IPS DF 4.7 (cell line): ENCODE measurements at regions not wholly inside any gene's neighbourhood (a gene's known extent, or its start where the extent isn't known, plus 50 kb on each side); places are given as distances from the start of the nearest gene placed in this dataset.
A peak's percentile ranks its signal among the peaks of the same experiment; 100 is the strongest.
"Not testable (repeated sequence)": the region's sequence is repeated elsewhere in the genome, so short reads cannot be mapped to it uniquely, and the experiment has no call there.

Experiments
- DNase-seq: peaks from one replicate; pipeline ENCODE4 v3.0.0-alpha.2; 2013; ENCODE audit warnings: low spot score; ENCODE audit errors: extremely low read depth

- no peak for DNase-seq
Measured at GRCh38 chr1:14377386-14377785, 221.1 kb upstream of the KAZN start.

DNA sequence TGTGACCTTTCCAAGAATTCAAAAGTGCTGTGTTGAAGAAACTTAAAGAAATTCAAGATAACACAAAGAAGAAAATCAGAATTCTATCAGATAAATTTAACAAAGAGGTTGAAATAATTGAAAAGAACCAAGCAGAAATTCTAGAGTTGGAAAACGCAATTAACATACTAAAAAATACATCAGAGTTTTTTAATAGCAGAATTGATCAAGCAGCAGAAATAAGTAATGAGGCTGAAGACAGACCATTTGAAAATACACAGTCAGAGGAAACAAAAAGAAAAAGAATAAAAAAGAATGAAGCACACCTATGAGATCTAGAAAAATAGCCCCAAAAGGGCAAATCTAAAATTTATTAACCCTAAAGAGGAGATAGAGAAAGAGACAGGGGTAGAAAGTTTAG, 218.1 kb upstream of the KAZN start:
- DNase-seq, result no peak

DNA sequence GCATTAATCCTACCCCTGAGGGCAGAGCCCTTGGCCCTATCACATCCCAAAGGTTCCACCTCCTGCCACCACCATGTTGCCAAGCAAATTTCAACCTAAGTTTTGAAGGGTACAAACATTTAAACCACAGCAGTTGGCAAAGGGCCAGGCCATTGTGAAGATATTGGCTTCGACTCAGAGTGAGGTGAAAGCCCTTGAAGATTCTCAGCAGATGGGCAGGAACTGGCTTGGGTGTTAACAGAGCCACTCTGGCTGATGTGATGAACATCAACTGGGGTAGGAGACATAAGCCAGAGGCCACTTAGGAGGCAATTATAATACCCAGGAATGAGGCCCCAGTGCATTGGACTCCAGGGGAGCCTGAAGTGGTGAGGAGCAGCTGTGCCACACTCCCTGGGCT, 207.7 kb upstream of the KAZN start:
- no peak for DNase-seq

DNA sequence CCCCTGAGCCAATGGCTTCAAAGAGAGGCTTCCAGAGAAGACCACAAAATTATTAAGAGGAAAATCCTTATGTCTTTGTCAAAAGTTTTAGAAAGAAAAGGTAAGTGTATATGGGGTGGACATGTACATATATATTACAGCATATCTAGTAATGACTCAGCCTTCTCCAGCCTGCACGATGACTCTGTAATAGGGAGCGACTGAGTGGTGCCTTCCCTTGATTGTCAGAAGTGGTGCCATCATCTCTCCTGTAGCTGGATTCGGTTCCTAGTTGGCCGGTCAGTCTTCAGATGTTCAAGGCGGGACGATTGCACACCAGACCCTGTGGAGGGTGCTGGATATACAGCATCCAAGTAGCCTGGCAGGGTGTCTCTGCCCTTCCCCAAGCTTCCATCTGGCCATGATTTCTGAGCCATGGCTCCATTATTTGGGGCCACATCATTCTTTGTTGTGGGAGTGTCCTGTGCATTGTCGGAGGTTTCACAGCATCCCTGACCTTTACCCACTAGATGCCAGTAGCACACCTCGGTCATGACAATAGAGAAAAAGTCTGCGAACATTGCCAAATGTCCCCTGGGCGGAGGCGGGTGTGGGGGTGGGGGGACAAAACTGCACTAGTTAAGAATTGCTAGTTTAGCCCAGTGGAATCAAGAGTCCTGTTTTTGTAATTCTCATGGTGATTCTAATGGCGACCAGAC, 206.2 kb upstream of the KAZN start:
- no peak for DNase-seq

- DNase-seq, result no peak
Measured at GRCh38 chr1:14392859-14393365, 205.6 kb upstream of the KAZN start.

DNA sequence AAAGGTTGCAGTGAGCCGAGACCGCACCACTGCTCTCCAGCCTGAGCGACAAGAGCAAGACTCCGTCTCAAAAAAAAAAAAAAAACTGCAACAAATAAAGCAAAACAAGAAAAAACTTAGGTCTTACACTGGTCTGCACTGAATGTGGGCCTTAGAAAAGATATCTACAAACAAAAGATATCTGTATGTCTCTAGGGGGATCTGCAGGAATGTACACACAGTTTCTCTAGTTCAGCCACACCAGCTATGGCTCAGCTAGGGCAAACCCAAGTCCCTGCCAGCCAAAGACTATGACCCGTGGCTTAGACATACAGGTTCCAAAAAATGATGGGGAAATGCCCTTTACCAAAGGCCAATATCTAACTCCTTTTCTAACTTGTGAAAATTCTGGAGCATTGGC, 202.4 kb upstream of the KAZN start:
- no peak for DNase-seq

DNA sequence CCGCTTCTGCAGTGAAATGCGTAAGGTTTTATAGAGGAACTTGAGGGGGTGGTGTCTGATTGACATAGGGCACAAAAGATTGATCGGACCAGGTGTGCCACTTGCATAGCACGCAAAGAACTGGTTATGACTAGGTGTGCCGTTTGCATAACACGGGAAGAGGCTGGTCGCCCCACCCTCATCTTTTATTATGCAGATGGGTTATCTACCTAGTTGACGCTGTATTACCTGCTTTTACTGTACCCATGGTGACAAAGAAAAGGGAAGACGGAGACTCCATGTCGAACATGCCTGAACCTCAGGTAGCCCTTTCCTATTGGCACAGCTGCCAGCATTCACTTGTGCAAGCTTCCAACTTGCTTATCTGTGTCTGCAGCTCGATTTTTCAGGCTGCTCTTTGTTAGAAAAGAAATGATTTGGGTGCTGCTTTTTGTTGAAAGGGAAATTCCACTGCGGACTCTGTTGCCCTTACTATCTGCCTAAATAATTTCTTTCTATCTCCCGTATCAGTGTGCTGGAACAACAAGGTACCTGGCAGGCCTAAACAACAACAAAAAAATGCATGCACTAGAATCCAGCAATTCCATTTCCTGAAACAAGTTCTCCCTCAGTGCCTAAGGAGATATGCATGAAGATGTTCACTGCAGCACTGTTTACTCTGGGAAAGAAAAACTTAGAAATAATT, 194.4 kb upstream of the KAZN start:
- DNase-seq, result no peak

DNA sequence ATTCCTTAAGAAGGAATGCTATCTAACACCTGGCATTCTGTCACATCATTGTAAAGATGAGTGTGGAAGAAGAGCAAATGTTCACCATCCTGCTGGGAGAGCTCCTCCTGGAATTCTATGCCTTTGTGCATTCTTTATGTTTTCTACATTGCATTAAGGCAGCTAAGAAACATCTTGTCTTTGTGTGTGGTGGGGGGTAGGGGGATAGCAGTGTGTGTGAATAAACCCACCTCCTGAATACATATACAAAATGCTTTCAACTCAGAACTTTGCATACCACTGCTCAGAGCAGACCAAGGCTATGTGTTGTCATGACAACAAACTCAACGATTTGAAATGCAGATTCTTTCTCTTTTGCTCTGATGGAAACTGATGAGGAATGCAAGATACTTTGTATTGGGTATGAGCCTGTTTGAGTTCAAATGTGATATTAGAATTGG, 193.6 kb upstream of the KAZN start:
- DNase-seq, result no peak

DNA sequence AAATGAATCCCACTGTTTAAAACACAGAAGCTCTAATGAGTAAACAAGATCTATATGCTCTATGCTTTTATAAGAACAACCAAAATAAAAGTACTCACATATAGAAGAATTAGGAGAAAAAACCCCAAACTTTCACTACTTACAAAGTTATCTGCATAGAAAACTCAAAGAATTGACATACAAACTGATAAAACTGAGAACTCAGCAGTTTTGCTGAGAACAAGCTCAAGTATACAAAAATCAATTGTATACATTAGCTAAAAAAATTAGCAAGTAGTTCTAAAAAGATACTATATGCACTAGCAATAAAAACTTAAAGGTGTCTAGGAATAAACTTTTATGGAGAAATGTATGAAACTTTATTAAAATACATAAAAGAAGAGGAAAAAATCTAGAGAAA, 186.2 kb upstream of the KAZN start:
- DNase-seq, result no peak

DNA sequence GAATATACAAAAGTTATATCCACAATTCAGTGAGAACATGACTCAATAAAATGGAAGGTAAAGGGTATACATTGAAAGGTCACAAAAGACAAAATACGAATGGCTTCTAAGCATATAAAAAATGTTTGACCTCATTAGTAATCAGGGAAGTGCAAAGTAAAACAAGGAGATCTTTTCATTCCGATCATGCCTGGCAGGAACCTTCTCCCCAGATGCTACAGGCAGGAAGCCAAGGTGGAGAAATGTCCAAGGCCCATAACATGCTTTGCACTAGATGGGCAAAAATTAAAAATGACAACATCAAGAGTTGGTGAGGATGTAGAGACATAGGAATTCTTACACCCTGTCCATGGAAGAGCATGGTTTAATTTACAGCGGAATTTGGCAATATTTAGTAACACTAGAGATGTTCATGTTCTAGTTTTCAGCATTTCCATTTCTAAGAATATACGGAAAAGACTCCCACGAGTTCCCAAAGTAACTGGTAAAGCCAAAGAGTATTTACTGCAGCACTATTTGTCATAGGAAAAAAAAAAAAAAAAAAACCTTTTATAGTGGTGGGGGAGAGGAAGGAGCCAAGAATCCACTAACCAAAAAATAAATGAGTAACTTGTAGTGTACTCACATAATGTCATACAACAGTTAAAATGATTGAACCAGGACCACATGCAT, 184.5 kb upstream of the KAZN start:
- no peak for DNase-seq

DNA sequence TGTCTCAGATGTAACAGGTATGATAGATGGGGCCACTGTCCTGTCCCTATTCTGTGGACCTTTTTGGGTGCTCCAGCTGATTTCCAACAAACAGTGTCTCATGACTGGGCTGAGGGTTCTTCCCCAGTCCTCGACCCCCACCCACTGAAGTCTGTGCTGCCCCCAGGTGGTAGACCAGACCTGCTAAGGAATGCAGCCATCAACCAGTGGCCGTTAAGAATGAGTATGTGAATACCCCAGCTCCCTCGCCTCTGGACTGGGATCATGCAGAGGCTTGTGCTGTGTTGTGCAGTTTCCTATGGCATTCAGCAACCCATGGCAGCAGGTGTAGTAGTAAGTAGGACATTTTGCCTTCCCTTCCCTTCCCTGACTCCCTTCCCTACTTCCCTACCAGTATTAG, 183.1 kb upstream of the KAZN start:
- no peak for DNase-seq

GRCh38 chr1:14419778-14420218, 178.7 kb upstream of the KAZN start:
- DNase-seq, result not testable (repeated sequence)

DNA sequence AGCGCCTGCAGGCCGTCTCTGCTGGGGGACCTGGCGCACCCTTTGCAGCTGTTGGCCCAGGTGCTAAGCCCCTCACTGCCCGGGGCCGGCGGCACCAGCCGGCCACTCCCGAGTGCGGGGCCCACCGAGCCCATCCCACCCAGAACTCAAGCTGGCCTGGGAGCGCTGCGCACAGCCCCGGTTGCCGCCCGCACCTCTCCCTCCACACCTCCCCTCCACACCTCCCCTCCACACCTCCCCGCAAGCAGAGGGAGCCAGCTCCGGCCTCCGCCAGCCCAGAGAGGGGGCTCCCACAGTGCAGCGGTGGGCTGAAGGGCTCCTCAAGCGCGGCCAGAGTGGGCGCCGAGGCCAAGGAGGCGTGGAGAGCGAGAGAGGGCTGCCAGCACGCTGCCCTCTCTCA, 177.8 kb upstream of the KAZN start:
- DNase-seq, result no peak

DNA sequence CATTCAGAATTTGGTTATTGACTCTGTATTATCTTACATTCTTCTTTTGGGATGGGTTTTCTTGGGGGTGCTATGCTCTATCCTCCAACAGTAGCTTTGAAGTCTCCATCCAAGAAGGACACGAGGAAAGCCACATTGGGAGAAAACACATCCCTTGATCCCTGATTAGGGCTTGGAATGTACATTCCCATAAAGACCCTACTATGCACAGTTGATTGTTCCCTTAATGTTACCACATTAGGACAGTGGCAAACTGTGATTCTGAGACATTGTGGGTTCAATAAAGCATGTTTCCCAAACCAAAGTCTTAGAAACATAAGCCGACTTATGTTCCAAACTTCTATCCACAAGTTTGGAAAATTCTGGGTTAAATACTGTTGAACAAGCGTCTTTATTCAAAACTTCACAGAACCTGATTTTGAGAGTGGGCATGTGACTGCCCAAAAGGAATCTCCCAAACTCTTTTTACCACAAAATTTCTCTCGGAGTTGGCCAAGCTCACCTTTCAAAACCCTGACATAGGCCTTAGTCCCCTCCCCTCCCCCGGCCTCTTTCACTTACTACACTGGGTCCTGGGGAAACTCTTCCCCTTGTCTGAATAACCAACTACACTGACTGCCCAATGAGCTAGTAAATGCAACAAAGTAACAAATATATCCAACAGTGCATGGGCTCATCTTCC, 177.0 kb upstream of the KAZN start:
- no peak for DNase-seq

GRCh38 chr1:14421977-14422609, 176.4 kb upstream of the KAZN start:
- no peak for DNase-seq

- DNase-seq, result no peak
Measured at GRCh38 chr1:14424325-14425002, 174.0 kb upstream of the KAZN start.

- no peak for DNase-seq
Measured at GRCh38 chr1:14426854-14427253, 171.6 kb upstream of the KAZN start.

- DNase-seq, result no peak
Measured at GRCh38 chr1:14429577-14429976, 168.9 kb upstream of the KAZN start.

GRCh38 chr1:14432728-14433127, 165.8 kb upstream of the KAZN start:
- not testable (repeated sequence) for DNase-seq

GRCh38 chr1:14435368-14436023, 163.0 kb upstream of the KAZN start:
- peak; percentile 5 for DNase-seq
